NT2/D1 (cell line): ENCODE measurements at regions not wholly inside any gene's neighbourhood (a gene's known extent, or its start where the extent isn't known, plus 50 kb on each side); places are given as distances from the start of the nearest gene placed in this dataset.

Experiments used
- YY1 ChIP-seq: IDR thresholded peaks from 2 replicates; pipeline ENCODE4 v1.6.1; 2011; ENCODE audit not compliant: insufficient read length, insufficient read depth
- ZNF274 ChIP-seq: IDR thresholded peaks from 2 replicates; pipeline ENCODE4 v1.6.1; 2011; ENCODE audit warnings: mild to moderate bottlenecking, low read depth, low read length

- TF ChIP-seq ZNF274 (no peak), YY1 (no peak)
These were observed 206.5 kb downstream of the SUDS3 start for GRCh38 chr12:118582863-118583262.
